ENCODE measurements at regions not wholly inside any gene's neighbourhood (a gene's known extent, or its start where the extent isn't known, plus 50 kb on each side); places are given as distances from the start of the nearest gene placed in this dataset.

- H3K27me3 Mint-ChIP-seq (ENCODE audit: low read depth) = no peaks in the 10 kb centered on the region
Observed at GRCh38 chr16:79697562-79698112, 97.1 kb upstream of the MAF start.

More at GRCh38 chr16:79697562-79698112, 97.1 kb upstream of the MAF start:
- Histone ChIP-seq H3K14ac (ENCODE audit: insufficient read depth, low read length) (no peak overlapping the region), H2AFZ (ENCODE audit: low read length) (no peak overlapping the region), H4K91ac (ENCODE audit: insufficient read length, low read depth, low read length) (no peak overlapping the region), H3K56ac (ENCODE audit: insufficient read length, low read depth, low read length) (no peak overlapping the region), H3K27ac (ENCODE audit: insufficient read length, low read depth, low read length) (no peak overlapping the region), H3K4me1 (ENCODE audit: insufficient read depth, low read length) (no peaks in the 10 kb centered on the region), H4K20me1 (ENCODE audit: control insufficient read depth, insufficient read depth, insufficient read length) (no peaks in the 10 kb centered on the region), H4K5ac (ENCODE audit: insufficient read length, low read depth, low read length) (no peak overlapping the region), H2BK12ac (ENCODE audit: insufficient read length, low read depth, low read length) (no peak overlapping the region), H2AK5ac (ENCODE audit: insufficient read length, low read length) (no peak overlapping the region), H3K23ac (ENCODE audit: insufficient read length, low read depth, low read length) (no peak overlapping the region), H2BK20ac (ENCODE audit: low read depth, low read length, poor library complexity, severe bottlenecking) (no peak overlapping the region), H3K23me2 (ENCODE audit: insufficient read length, low read depth, low read length, poor library complexity, severe bottlenecking) (no peaks in the 10 kb centered on the region), H4K8ac (replicated peaks; ENCODE audit: insufficient read length, low read depth, low read length) (no peak overlapping the region), H2BK15ac (ENCODE audit: low read depth, low read length) (no peak overlapping the region), H3K27me3 (ENCODE audit: insufficient read depth, low read length) (no peaks in the 10 kb centered on the region), H3K79me2 (ENCODE audit: insufficient read depth, low read length) (no peaks in the 10 kb centered on the region), H3K4ac (ENCODE audit: low read depth, low read length) (no peak overlapping the region), H2BK5ac (ENCODE audit: insufficient read length, low read length) (no peak overlapping the region), H3K4me2 (ENCODE audit: insufficient read depth, insufficient read length, low read length) (no peak overlapping the region), H3K9me3 (ENCODE audit: control insufficient read depth, low read depth, low read length) (no peaks in the 10 kb centered on the region), H2BK120ac (ENCODE audit: low read depth, low read length, poor library complexity, severe bottlenecking) (no peak overlapping the region), H3T11ph (ENCODE audit: low read length) (no peak overlapping the region), H3K79me1 (ENCODE audit: insufficient read depth, low read depth, low read length, poor library complexity, severe bottlenecking) (no peaks in the 10 kb centered on the region), H3K18ac (ENCODE audit: insufficient read length, low read depth, low read length) (no peak overlapping the region), H3K9ac (ENCODE audit: extremely low read depth, insufficient read length, low read length) (no peak overlapping the region)
- no peak for DNase-seq
- Mint-ChIP-seq H3K4me3 (no peak overlapping the region), H3K9me3 (peaks cover 0 to 6% of the 10 kb centered on the region in 2 experiments; a peak in 2 of 5 replicates), H3K36me3 (ENCODE audit: insufficient read depth in 1 of 3, low read depth in 3 of 3) (no peaks in the 10 kb centered on the region; a peak in 1 of 7 replicates), H3K4me1 (no peaks in the 10 kb centered on the region), H3K27ac (no peak overlapping the region)
- TF ChIP-seq, protein P1, sequence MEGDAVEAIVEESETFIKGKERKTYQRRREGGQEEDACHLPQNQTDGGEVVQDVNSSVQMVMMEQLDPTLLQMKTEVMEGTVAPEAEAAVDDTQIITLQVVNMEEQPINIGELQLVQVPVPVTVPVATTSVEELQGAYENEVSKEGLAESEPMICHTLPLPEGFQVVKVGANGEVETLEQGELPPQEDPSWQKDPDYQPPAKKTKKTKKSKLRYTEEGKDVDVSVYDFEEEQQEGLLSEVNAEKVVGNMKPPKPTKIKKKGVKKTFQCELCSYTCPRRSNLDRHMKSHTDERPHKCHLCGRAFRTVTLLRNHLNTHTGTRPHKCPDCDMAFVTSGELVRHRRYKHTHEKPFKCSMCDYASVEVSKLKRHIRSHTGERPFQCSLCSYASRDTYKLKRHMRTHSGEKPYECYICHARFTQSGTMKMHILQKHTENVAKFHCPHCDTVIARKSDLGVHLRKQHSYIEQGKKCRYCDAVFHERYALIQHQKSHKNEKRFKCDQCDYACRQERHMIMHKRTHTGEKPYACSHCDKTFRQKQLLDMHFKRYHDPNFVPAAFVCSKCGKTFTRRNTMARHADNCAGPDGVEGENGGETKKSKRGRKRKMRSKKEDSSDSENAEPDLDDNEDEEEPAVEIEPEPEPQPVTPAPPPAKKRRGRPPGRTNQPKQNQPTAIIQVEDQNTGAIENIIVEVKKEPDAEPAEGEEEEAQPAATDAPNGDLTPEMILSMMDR (conservative IDR thresholded peaks at IDR 0.05) = no peak

Data from H9 (cell line).